ENCODE measurements at regions not wholly inside any gene's neighbourhood (a gene's known extent, or its start where the extent isn't known, plus 50 kb on each side); places are given as distances from the start of the nearest gene placed in this dataset.

GRCh38 chr2:128526455-128526976, 207.8 kb upstream of the HS6ST1 start:
- Histone ChIP-seq H3K4me1 (ENCODE audit: insufficient read depth) (no peaks in the 10 kb centered on the region), H3K9me3 (no peaks in the 10 kb centered on the region), H3K36me3 (no peaks in the 10 kb centered on the region), H3K27me3 (no peaks in the 10 kb centered on the region), H3K27ac (no peak overlapping the region), H3K4me3 (no peak overlapping the region)
- TF ChIP-seq EP300 (IDR thresholded peaks at IDR 0.05) (no peak), CTCF (IDR thresholded peaks at IDR 0.05) (no peak)
- no peak for DNase-seq
- intact Hi-C loops (cut with DNase I), result no loop called here
- 95 to 97% (median 95%) methylated on average over 14 of the region's 14 CpGs for WGBS, 3 donors

- intact Hi-C loops (cut with DNase I), result no loop called here
- H3K4me1 ChIP-seq (ENCODE audit: insufficient read depth), result no peaks in the 10 kb centered on the region
- H3K27me3 ChIP-seq, result no peaks in the 10 kb centered on the region
- H3K27ac ChIP-seq, result no peak overlapping the region
- DNase-seq, result no peak
- 84 to 87% (median 87%) methylated on average over 5 of the region's 5 CpGs for WGBS, 3 donors
- H3K4me3 ChIP-seq, result no peak overlapping the region
- no peaks in the 10 kb centered on the region for H3K9me3 ChIP-seq
- TF ChIP-seq POLR2A (IDR thresholded peaks at IDR 0.05) (no peak), EP300 (IDR thresholded peaks at IDR 0.05) (no peak), CTCF (IDR thresholded peaks at IDR 0.05) (no peak)
- H3K36me3 ChIP-seq, result no peaks in the 10 kb centered on the region
These were observed 209.5 kb upstream of the HS6ST1 start for GRCh38 chr2:128528133-128528532.

- TF ChIP-seq POLR2A (IDR thresholded peaks at IDR 0.05) (no peak), CTCF (IDR thresholded peaks at IDR 0.05) (no peak), EP300 (IDR thresholded peaks at IDR 0.05) (no peak)
- no peaks in the 10 kb centered on the region for H3K4me1 ChIP-seq (ENCODE audit: insufficient read depth)
- no peaks in the 10 kb centered on the region for H3K27me3 ChIP-seq
- H3K27ac ChIP-seq, result no peak overlapping the region
- H3K9me3 ChIP-seq, result no peaks in the 10 kb centered on the region
- intact Hi-C loops (cut with DNase I), result no loop called here
- no peaks in the 10 kb centered on the region for H3K36me3 ChIP-seq
- 47 to 59% (median 49%) methylated on average over 4 of the region's 4 CpGs for WGBS, 3 donors
- H3K4me3 ChIP-seq, result no peak overlapping the region
- DNase-seq, result no peak
These were observed 211.4 kb upstream of the HS6ST1 start for GRCh38 chr2:128530025-128530573.

- H3K27me3 ChIP-seq, result no peaks in the 10 kb centered on the region
- no peak overlapping the region for H3K27ac ChIP-seq
- TF ChIP-seq POLR2A (IDR thresholded peaks at IDR 0.05) (no peak), CTCF (IDR thresholded peaks at IDR 0.05) (no peak), EP300 (IDR thresholded peaks at IDR 0.05) (no peak)
- DNase-seq, result no peak
- no peaks in the 10 kb centered on the region for H3K36me3 ChIP-seq
- no peaks in the 10 kb centered on the region for H3K4me1 ChIP-seq (ENCODE audit: insufficient read depth)
- H3K9me3 ChIP-seq, result no peaks in the 10 kb centered on the region
- no peak overlapping the region for H3K4me3 ChIP-seq
- intact Hi-C loops (cut with DNase I), result no loop called here
These were observed 213.2 kb upstream of the HS6ST1 start for GRCh38 chr2:128531856-128532255.

Data from ovary (tissue), 7 donors.